Right lobe of liver (tissue), 4 donors: ENCODE measurements at regions not wholly inside any gene's neighbourhood (a gene's known extent, or its start where the extent isn't known, plus 50 kb on each side); places are given as distances from the start of the nearest gene placed in this dataset.

Source experiments
- CTCF ChIP-seq, 4 donors: fragments of 200-600 bp in 3 of 4; fragments of 450-650 bp in 1 of 4; IDR thresholded peaks; one replicate each; pipeline versions ENCODE4 v1.5.1 to v1.8.0; 2016 to 2022; ENCODE audit warnings: antibody characterized with exemption in 4 of 4, mild to moderate bottlenecking in 2 of 4
- POLR2A ChIP-seq: fragments of 450-650 bp; IDR thresholded peaks from one replicate; pipeline ENCODE4 v1.6.1; 2017; ENCODE audit warnings: antibody characterized with exemption, mild to moderate bottlenecking
- donor health status: DM: no; HTN: no; CAD: no.
- donor health status: DM: no; HTN: no; CAD: no.
- donor health status: DM: no; HTN: yes; CAD: no.

- no peak for TF ChIP-seq CTCF (IDR thresholded peaks at IDR 0.05)
- no peak for TF ChIP-seq POLR2A
Measured at GRCh38 chr19:31718032-31718431, 368.8 kb upstream of the TSHZ3 start.
